Neural progenitor cell (in vitro differentiated cells): ENCODE measurements at regions not wholly inside any gene's neighbourhood (a gene's known extent, or its start where the extent isn't known, plus 50 kb on each side); places are given as distances from the start of the nearest gene placed in this dataset.

Source experiments
- EZH2 ChIP-seq: fragments of 200-600 bp; sonication (generic); IDR thresholded peaks from 2 replicates; pipeline ENCODE4 v1.6.1; 2017; ENCODE audit warnings: antibody characterized with exemption, mild to moderate bottlenecking, moderate library complexity
- EZH2phosphoT487 ChIP-seq: fragments of 200-600 bp; sonication (generic); IDR thresholded peaks from 2 replicates; pipeline ENCODE4 v1.6.1; 2017; ENCODE audit warnings: antibody characterized with exemption
- TF ChIP-seq, protein P1 (sequence below): fragments of 200-600 bp; sonication (generic); IDR thresholded peaks from 2 replicates; pipeline ENCODE4 v1.5.1; 2017; ENCODE audit warnings: antibody characterized with exemption, mild to moderate bottlenecking

DNA sequence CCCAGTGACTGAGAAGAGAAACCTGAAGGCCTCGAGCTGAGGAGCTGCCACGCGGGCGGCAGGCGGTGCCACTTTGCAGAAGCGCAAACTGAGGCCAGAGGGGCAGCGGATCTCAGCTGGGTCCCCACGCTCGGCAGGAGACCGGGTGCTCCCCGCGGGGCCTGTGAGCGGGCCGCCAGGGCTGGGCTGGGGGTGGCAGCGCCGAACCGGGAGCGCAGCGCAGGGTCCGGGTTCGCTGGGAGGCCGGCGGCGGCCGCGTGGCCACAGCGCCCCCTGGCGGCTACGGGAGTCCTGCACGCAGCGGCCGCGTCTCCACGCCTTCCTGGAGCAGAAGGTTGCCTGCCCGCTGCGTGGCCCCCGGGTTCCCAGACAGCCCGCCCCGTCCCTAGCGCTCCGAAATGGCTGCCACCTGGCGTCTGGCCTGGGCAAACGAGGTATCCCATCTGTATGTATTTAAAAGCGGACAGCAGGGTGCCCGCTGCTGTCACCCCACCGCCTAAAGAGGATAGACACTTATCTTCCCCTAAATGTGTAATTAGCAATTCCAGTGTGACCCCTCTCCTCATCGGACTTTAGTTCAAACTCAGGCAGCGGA is 96.1 kb upstream of the CDH5 start:
- TF ChIP-seq, protein P1, sequence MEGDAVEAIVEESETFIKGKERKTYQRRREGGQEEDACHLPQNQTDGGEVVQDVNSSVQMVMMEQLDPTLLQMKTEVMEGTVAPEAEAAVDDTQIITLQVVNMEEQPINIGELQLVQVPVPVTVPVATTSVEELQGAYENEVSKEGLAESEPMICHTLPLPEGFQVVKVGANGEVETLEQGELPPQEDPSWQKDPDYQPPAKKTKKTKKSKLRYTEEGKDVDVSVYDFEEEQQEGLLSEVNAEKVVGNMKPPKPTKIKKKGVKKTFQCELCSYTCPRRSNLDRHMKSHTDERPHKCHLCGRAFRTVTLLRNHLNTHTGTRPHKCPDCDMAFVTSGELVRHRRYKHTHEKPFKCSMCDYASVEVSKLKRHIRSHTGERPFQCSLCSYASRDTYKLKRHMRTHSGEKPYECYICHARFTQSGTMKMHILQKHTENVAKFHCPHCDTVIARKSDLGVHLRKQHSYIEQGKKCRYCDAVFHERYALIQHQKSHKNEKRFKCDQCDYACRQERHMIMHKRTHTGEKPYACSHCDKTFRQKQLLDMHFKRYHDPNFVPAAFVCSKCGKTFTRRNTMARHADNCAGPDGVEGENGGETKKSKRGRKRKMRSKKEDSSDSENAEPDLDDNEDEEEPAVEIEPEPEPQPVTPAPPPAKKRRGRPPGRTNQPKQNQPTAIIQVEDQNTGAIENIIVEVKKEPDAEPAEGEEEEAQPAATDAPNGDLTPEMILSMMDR: peak; percentile 94
- TF ChIP-seq EZH2 (no peak), EZH2phosphoT487 (no peak)
